ENCODE measurements at regions not wholly inside any gene's neighbourhood (a gene's known extent, or its start where the extent isn't known, plus 50 kb on each side); places are given as distances from the start of the nearest gene placed in this dataset.
A peak's percentile ranks its signal among the peaks of the same experiment; 100 is the strongest.
"Not testable (repeated sequence)": the region's sequence is repeated elsewhere in the genome, so short reads cannot be mapped to it uniquely, and the experiment has no call there.

GRCh38 chr9:1184146-1184545, 134.0 kb downstream of the DMRT2 start:
- Histone ChIP-seq H4K20me1 (ENCODE audit: low read length) (no peaks in the 10 kb centered on the region), H3K36me3 (ENCODE audit: low read depth, low read length) (no peaks in the 10 kb centered on the region), H3K9me2 (replicated peaks; ENCODE audit: low read length) (no peaks in the 10 kb centered on the region), H3K9me3 (ENCODE audit: low read length) (no peaks in the 10 kb centered on the region), H3K27ac (ENCODE audit: low read length) (no peak overlapping the region), H3F3A (ENCODE audit: low read length, unreplicated experiment) (no peaks in the 10 kb centered on the region), H3K4me1 (ENCODE audit: insufficient read depth, low read length) (no peaks in the 10 kb centered on the region; the same call in 1 of the 2 replicates), H2AFZ (ENCODE audit: low read length) (no peak overlapping the region), H3K79me2 (ENCODE audit: low read length) (no peaks in the 10 kb centered on the region), H3K9ac (ENCODE audit: low read length) (no peak overlapping the region), H3K4me2 (ENCODE audit: low read length) (no peak overlapping the region), H3K4me3 (ENCODE audit: low read length) (no peak overlapping the region), H3K27me3 (ENCODE audit: low read length) (no peaks in the 10 kb centered on the region)
- intact Hi-C loops (cut with micrococcal nuclease) = no loop called here
- no TSS peak for BruUV-seq (replicated peaks)
- ChIA-PET CTCF (no interaction called here), POLR2A (ENCODE audit: unreplicated experiment) (no interaction called here)
- ATAC-seq (no peak), DNase-seq (no peak)
- TF ChIP-seq, protein P1, sequence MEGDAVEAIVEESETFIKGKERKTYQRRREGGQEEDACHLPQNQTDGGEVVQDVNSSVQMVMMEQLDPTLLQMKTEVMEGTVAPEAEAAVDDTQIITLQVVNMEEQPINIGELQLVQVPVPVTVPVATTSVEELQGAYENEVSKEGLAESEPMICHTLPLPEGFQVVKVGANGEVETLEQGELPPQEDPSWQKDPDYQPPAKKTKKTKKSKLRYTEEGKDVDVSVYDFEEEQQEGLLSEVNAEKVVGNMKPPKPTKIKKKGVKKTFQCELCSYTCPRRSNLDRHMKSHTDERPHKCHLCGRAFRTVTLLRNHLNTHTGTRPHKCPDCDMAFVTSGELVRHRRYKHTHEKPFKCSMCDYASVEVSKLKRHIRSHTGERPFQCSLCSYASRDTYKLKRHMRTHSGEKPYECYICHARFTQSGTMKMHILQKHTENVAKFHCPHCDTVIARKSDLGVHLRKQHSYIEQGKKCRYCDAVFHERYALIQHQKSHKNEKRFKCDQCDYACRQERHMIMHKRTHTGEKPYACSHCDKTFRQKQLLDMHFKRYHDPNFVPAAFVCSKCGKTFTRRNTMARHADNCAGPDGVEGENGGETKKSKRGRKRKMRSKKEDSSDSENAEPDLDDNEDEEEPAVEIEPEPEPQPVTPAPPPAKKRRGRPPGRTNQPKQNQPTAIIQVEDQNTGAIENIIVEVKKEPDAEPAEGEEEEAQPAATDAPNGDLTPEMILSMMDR (conservative IDR thresholded peaks at IDR 0.05; ENCODE audit: low read depth, low read length) = no peak
- TF ChIP-seq EZH2 (IDR thresholded peaks at IDR 0.05; ENCODE audit: low read length, unreplicated experiment) (no peak), EZH2phosphoT487 (IDR thresholded peaks at IDR 0.05; ENCODE audit: borderline replicate concordance, low read length) (no peak)

- H3K9ac ChIP-seq (ENCODE audit: low read length); H3K9me3 ChIP-seq (ENCODE audit: low read length); H2AFZ ChIP-seq (ENCODE audit: low read length); H3K27ac ChIP-seq (ENCODE audit: low read length); H4K20me1 ChIP-seq (ENCODE audit: low read length); H3K36me3 ChIP-seq (ENCODE audit: low read depth, low read length); H3K4me2 ChIP-seq (ENCODE audit: low read length); ATAC-seq; CTCF ChIA-PET; H3K4me3 ChIP-seq (ENCODE audit: low read length); H3K79me2 ChIP-seq (ENCODE audit: low read length); POLR2A ChIA-PET (ENCODE audit: unreplicated experiment); H3K9me2 ChIP-seq (replicated peaks; ENCODE audit: low read length); BruUV-seq (replicated peaks); intact Hi-C loops (cut with micrococcal nuclease); DNase-seq; H3F3A ChIP-seq (ENCODE audit: low read length, unreplicated experiment); H3K27me3 ChIP-seq (ENCODE audit: low read length); H3K4me1 ChIP-seq (ENCODE audit: insufficient read depth, low read length): not testable (repeated sequence)
Observed at GRCh38 chr9:1187137-1187536, 137.0 kb downstream of the DMRT2 start.

- H2AFZ ChIP-seq (ENCODE audit: low read length); H3K79me2 ChIP-seq (ENCODE audit: low read length); BruUV-seq (replicated peaks); H3K9me3 ChIP-seq (ENCODE audit: low read length); DNase-seq; H3K9ac ChIP-seq (ENCODE audit: low read length); H3K4me3 ChIP-seq (ENCODE audit: low read length); H3K36me3 ChIP-seq (ENCODE audit: low read depth, low read length); H3K9me2 ChIP-seq (replicated peaks; ENCODE audit: low read length); H4K20me1 ChIP-seq (ENCODE audit: low read length); H3K4me2 ChIP-seq (ENCODE audit: low read length); H3F3A ChIP-seq (ENCODE audit: low read length, unreplicated experiment); intact Hi-C loops (cut with micrococcal nuclease); H3K27ac ChIP-seq (ENCODE audit: low read length); ATAC-seq; CTCF ChIA-PET; POLR2A ChIA-PET (ENCODE audit: unreplicated experiment); H3K27me3 ChIP-seq (ENCODE audit: low read length): not testable (repeated sequence)
- H3K4me1 ChIP-seq (ENCODE audit: insufficient read depth, low read length) = peaks cover 15% of the 10 kb centered on the region
Observed at GRCh38 chr9:1195636-1196035, 145.5 kb downstream of the DMRT2 start.

- BruUV-seq (replicated peaks) = no TSS peak
Observed at GRCh38 chr9:1198085-1198484, 147.9 kb downstream of the DMRT2 start.

More at GRCh38 chr9:1198085-1198484, 147.9 kb downstream of the DMRT2 start:
- ChIA-PET CTCF (no interaction called here), POLR2A (ENCODE audit: unreplicated experiment) (no interaction called here)
- peak overlapping the region; percentile 50 for H3K4me2 ChIP-seq (ENCODE audit: low read length)
- no peak overlapping the region for H3K9ac ChIP-seq (ENCODE audit: low read length)
- no peaks in the 10 kb centered on the region for H4K20me1 ChIP-seq (ENCODE audit: low read length)
- no peak overlapping the region for H2AFZ ChIP-seq (ENCODE audit: low read length)
- H3K36me3 ChIP-seq (ENCODE audit: low read depth, low read length) = no peaks in the 10 kb centered on the region
- H3K9me2 ChIP-seq (replicated peaks; ENCODE audit: low read length) = no peaks in the 10 kb centered on the region
- H3K4me1 ChIP-seq (ENCODE audit: insufficient read depth, low read length) = peaks cover 15% of the 10 kb centered on the region
- no peaks in the 10 kb centered on the region for H3K79me2 ChIP-seq (ENCODE audit: low read length)
- no peak overlapping the region for H3K4me3 ChIP-seq (ENCODE audit: low read length)
- ATAC-seq = peak; percentile 72
- H3F3A ChIP-seq (ENCODE audit: low read length, unreplicated experiment) = no peaks in the 10 kb centered on the region
- TF ChIP-seq, protein P1 (conservative IDR thresholded peaks at IDR 0.05; ENCODE audit: low read depth, low read length) = no peak
- no peak for TF ChIP-seq EZH2phosphoT487 (IDR thresholded peaks at IDR 0.05; ENCODE audit: borderline replicate concordance, low read length)
- no peak for TF ChIP-seq EZH2 (IDR thresholded peaks at IDR 0.05; ENCODE audit: low read length, unreplicated experiment)
- DNase-seq = peak; percentile 88
- no peaks in the 10 kb centered on the region for H3K27me3 ChIP-seq (ENCODE audit: low read length)
- H3K9me3 ChIP-seq (ENCODE audit: low read length) = no peaks in the 10 kb centered on the region
- intact Hi-C loops (cut with micrococcal nuclease) = loop anchor here (1.0 kb wide), 1 partner anchor 139 kb away; no protein-coding TSS in a partner anchor
- H3K27ac ChIP-seq (ENCODE audit: low read length) = peak overlapping the region; percentile 53
